IPS-18a (cell line): ENCODE measurements at regions not wholly inside any gene's neighbourhood (a gene's known extent, or its start where the extent isn't known, plus 50 kb on each side); places are given as distances from the start of the nearest gene placed in this dataset.

Experiments
- H3K27ac ChIP-seq: one replicate; pipeline ENCODE4 v1.5.1; 2013; ENCODE audit warnings: low read length
- H3K27me3 ChIP-seq: one replicate; pipeline ENCODE4 v1.6.1; 2013; ENCODE audit warnings: mild to moderate bottlenecking, low read length; ENCODE audit not compliant: control insufficient read depth, insufficient read depth
- H3K36me3 ChIP-seq: one replicate; pipeline ENCODE4 v1.6.1; 2013; ENCODE audit warnings: low read depth, low read length; ENCODE audit not compliant: control insufficient read depth
- H3K4me1 ChIP-seq: one replicate; pipeline ENCODE4 v1.6.1; 2013; ENCODE audit warnings: low read depth, low read length; ENCODE audit not compliant: control insufficient read depth
- H3K4me3 ChIP-seq: one replicate; pipeline ENCODE4 v1.5.1; 2013; ENCODE audit warnings: low read length
- H3K9ac ChIP-seq: one replicate; pipeline ENCODE4 v1.6.1; 2013; ENCODE audit warnings: mild to moderate bottlenecking, low read length, moderate library complexity
- H3K9me3 ChIP-seq: one replicate; pipeline ENCODE4 v1.6.1; 2013; ENCODE audit warnings: low read depth, low read length; ENCODE audit not compliant: control insufficient read depth

GRCh38 chr12:4051596-4051995 lies 178.4 kb upstream of the PARP11 start:
- Histone ChIP-seq H3K9me3 (no peaks in the 10 kb centered on the region), H3K27ac (no peak overlapping the region), H3K9ac (no peak overlapping the region), H3K36me3 (no peaks in the 10 kb centered on the region), H3K4me1 (peaks cover 6% of the 10 kb centered on the region), H3K4me3 (no peak overlapping the region), H3K27me3 (no peaks in the 10 kb centered on the region)

DNA sequence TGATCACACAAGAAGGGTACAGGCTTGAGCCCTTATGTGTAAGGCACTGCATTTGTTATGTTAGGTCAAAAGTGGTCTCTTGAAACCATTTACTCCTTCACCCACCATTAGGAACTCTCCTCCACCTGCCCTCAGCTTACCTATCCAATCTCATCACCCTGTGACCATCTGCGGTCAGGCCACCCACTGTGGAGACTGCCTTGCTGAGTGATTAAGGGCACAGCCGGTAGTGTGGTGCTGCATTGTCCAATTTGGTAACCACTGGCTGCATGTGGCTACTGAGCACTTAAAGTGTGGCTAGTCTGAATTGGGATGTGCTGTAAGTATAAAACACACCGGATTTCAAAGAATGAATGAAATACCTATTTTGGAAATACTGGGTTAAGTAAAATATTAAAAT lies 177.1 kb upstream of the PARP11 start:
- Histone ChIP-seq H3K9me3 (no peaks in the 10 kb centered on the region), H3K4me3 (no peak overlapping the region), H3K36me3 (no peaks in the 10 kb centered on the region), H3K4me1 (peaks cover 10% of the 10 kb centered on the region), H3K27ac (no peak overlapping the region), H3K9ac (no peak overlapping the region), H3K27me3 (no peaks in the 10 kb centered on the region)

GRCh38 chr12:4049298-4050080 lies 176.3 kb upstream of the PARP11 start:
- H3K27me3 ChIP-seq = no peaks in the 10 kb centered on the region
- no peaks in the 10 kb centered on the region for H3K9me3 ChIP-seq
- peaks cover 10% of the 10 kb centered on the region for H3K4me1 ChIP-seq
- no peak overlapping the region for H3K27ac ChIP-seq
- H3K36me3 ChIP-seq = no peaks in the 10 kb centered on the region
- no peak overlapping the region for H3K9ac ChIP-seq
- H3K4me3 ChIP-seq = no peak overlapping the region

DNA sequence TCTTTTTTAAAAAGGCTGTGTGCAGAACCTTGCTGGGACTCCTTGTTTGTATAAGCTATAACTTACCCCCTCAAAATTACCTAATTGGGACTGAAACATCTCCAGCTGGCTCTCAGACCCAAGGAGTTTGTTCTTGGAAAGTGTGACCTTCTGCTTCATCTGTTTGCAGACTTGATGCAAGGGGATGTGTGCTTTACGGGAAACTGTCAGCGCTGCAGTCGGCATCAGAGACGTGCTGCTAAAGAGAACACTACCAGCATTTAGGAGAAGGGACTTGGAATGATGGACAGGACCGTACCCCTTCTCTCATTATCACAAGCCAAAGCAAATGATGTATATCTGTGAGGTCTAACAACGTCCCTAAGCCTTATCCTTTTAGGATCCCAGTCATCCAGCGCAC lies 174.2 kb upstream of the PARP11 start:
- H3K27ac ChIP-seq = no peak overlapping the region
- no peaks in the 10 kb centered on the region for H3K27me3 ChIP-seq
- H3K9me3 ChIP-seq = no peaks in the 10 kb centered on the region
- H3K4me1 ChIP-seq = peaks cover 10% of the 10 kb centered on the region
- H3K4me3 ChIP-seq = no peak overlapping the region
- H3K9ac ChIP-seq = no peak overlapping the region
- H3K36me3 ChIP-seq = no peaks in the 10 kb centered on the region

GRCh38 chr12:4046495-4046840 lies 173.3 kb upstream of the PARP11 start:
- H3K9ac ChIP-seq = no peak overlapping the region
- no peak overlapping the region for H3K4me3 ChIP-seq
- no peaks in the 10 kb centered on the region for H3K36me3 ChIP-seq
- H3K9me3 ChIP-seq = no peaks in the 10 kb centered on the region
- H3K27ac ChIP-seq = no peak overlapping the region
- no peaks in the 10 kb centered on the region for H3K27me3 ChIP-seq
- H3K4me1 ChIP-seq = peaks cover 10% of the 10 kb centered on the region

- H3K36me3 ChIP-seq = no peaks in the 10 kb centered on the region
- H3K27ac ChIP-seq = no peak overlapping the region
- no peak overlapping the region for H3K4me3 ChIP-seq
- no peaks in the 10 kb centered on the region for H3K27me3 ChIP-seq
- H3K9me3 ChIP-seq = no peaks in the 10 kb centered on the region
- H3K4me1 ChIP-seq = peaks cover 10% of the 10 kb centered on the region
- no peak overlapping the region for H3K9ac ChIP-seq
Measured at GRCh38 chr12:4045786-4046494, 172.7 kb upstream of the PARP11 start.

DNA sequence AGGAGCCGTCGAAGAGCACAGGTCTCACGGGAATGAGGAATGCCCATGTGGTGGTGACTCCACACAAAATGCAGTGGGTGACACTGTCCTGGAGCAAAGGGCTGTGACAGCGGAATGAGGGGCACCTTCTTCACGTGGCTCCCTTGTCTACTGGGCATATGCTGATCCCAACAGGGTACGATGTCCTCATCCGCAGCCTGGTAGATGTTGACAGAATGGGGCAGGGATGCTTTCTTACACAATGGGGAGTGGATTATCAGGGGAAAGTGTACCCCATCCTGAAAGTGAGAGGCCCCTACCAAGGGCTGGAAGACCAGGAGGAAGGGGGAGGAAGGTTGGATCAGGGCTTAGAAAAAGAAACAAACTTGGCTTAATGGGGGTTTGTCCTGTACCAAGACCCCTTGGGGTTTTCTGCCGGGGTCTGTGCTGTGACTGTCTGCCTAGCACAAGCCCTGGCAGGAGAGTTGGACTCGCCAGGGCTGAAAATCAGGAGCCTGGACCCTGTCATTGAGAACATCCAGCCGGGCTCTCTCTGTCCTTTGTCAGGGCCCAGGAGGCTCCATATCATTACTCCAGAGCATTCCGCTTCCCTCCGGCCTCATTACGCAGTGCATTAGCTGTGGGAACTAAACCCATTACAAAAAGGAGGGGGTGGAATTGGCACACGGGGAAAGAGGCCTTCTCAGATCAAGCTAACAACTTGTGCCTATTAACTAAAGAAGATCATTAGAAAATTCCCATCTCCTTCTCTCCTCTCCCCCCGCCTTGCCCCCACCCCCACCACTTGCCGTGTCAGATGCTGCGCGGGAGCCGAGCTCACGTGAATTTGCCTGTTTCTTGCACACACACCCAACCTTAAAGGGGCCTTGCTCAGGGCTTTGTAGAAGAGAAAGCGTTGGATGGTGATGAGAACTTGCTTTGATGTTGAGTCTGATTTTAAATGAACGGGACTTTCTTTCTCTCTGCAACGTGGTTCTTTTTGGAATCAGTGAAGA lies 171.8 kb upstream of the PARP11 start:
- Histone ChIP-seq H3K9me3 (no peaks in the 10 kb centered on the region), H3K9ac (no peak overlapping the region), H3K27me3 (no peaks in the 10 kb centered on the region), H3K4me1 (peaks cover 10% of the 10 kb centered on the region), H3K36me3 (no peaks in the 10 kb centered on the region), H3K4me3 (no peak overlapping the region), H3K27ac (no peak overlapping the region)

DNA sequence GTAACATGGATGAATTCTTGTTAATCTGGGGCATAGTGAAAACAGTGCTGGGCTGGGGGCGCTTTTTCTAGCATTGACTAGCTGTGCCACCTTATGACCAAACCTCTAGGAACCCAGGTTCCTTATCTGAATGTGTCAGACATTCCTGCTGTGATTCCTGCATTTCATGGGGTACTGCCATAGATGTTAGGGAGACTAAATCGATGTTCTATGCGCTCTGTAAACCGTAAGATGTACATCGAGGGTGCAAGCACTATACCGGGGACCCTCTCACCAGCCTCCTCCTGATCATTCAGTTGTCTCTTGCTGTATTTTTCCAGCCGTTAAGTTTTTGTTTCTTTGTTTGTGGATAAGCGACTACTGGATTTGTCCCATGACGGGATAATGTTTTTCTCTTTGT lies 170.9 kb upstream of the PARP11 start:
- Histone ChIP-seq H3K27me3 (no peaks in the 10 kb centered on the region), H3K4me1 (peaks cover 10% of the 10 kb centered on the region), H3K4me3 (no peak overlapping the region), H3K36me3 (no peaks in the 10 kb centered on the region), H3K9ac (no peak overlapping the region), H3K9me3 (no peaks in the 10 kb centered on the region), H3K27ac (no peak overlapping the region)

DNA sequence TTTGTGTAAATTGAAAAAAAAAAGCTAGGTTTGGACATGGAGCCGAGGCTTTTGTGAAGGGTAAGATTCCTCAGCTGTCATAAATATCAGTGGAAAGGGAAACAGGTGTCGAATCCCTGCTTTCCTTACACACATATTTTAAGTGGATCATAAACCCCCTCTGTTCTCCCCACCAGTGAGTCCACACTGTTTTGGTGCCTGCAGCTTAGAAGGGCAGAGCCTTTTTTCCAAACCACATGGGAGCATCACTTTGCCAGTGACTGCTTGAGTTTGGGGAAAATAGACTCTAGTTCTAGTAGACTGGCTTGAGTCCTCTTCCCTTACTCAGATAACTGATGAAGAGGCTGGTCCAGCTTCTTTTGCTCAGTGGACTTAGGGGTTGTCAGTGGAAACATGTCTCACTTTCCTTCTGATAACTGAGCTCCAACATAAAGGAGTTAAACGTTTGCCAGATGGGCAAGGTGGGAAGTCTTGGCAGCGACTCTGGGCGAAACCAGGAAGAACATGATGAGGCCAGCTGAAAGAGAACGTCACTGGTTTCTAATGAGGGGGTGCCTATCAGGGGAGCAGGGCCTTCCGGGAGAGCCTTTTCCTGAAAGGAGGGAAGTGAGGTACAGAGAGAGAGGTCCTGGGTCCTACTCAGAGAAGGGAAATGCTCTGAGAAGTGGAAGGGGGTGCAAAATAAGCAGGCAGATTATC lies 168.1 kb upstream of the PARP11 start:
- no peak overlapping the region for H3K4me3 ChIP-seq
- H3K27me3 ChIP-seq = no peaks in the 10 kb centered on the region
- H3K9me3 ChIP-seq = no peaks in the 10 kb centered on the region
- H3K36me3 ChIP-seq = no peaks in the 10 kb centered on the region
- peaks cover 1% of the 10 kb centered on the region for H3K4me1 ChIP-seq
- H3K9ac ChIP-seq = no peak overlapping the region
- no peak overlapping the region for H3K27ac ChIP-seq

- Histone ChIP-seq H3K4me3 (no peak overlapping the region), H3K9ac (no peak overlapping the region), H3K36me3 (no peaks in the 10 kb centered on the region), H3K27ac (no peak overlapping the region), H3K9me3 (no peaks in the 10 kb centered on the region), H3K4me1 (no peaks in the 10 kb centered on the region), H3K27me3 (no peaks in the 10 kb centered on the region)
Measured at GRCh38 chr12:4039931-4040330, 166.7 kb upstream of the PARP11 start.

DNA sequence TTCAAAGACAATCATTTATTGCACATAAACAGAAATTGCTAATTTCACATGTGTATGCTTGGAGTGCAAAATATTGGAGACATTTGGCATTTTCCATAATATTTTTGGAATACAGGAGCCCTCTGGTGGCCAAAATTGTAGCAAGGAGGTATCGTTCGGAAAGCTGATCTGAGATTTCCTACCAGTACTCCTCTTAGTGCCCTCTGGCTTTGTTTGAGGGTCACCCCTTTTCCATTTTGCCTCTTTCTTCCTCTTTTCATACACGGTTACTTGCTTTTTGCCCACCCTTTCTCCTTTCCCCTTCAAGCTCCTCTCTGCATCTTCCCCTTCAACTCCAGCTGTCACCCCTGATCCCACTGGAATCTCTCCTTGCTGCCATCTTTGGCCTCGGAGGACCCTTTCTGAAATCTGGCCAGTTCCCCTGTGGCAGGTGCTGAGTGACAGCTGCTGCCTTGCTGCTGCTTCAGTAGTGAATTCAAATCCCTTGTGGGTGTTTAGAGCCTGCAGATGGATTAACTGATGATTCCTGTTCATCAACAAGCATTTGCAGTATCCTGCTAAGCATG lies 164.6 kb upstream of the PARP11 start:
- Histone ChIP-seq H3K27me3 (no peaks in the 10 kb centered on the region), H3K9ac (no peak overlapping the region), H3K9me3 (no peaks in the 10 kb centered on the region), H3K4me1 (no peaks in the 10 kb centered on the region), H3K27ac (no peak overlapping the region), H3K36me3 (no peaks in the 10 kb centered on the region), H3K4me3 (no peak overlapping the region)
